GM18868 (cell line): ENCODE measurements at regions not wholly inside any gene's neighbourhood (a gene's known extent, or its start where the extent isn't known, plus 50 kb on each side); places are given as distances from the start of the nearest gene placed in this dataset.

Experiments used
- ATAC-seq: cut with Tn5 transposase; IDR thresholded peaks from one replicate; pipeline ENCODE4 v1.9.1; 2021; ENCODE audit warnings: mild to moderate bottlenecking, moderate library complexity; ENCODE audit not compliant: unreplicated experiment

- ATAC-seq, result no peak
Measured at GRCh38 chr15:31852933-31853799, 177.1 kb upstream of the CHRNA7 start.

- no peak for ATAC-seq
Measured at GRCh38 chr15:31856581-31856980, 173.7 kb upstream of the CHRNA7 start.

- ATAC-seq, result no peak
Measured at GRCh38 chr15:31857194-31857593, 173.1 kb upstream of the CHRNA7 start.

DNA sequence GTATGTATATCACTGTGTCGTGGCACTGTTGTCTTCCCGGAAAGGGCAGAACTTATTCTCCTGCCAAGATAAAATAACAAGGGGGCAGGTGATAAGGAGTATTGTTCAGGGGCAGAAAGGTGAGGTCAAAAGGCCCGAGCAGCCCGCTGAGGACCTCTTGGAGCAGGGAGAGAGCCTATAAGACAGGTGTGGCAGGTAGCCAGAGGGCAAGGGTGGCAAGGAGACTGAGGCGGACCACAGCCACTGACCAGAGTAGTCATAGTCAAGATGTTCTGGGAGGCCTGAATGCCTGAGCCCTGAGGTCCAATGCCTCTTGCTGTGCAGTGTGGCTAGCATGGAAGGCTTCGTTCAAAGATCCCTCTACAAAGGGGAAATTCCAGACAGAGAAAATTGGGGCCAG, 172.3 kb upstream of the CHRNA7 start:
- no peak for ATAC-seq

GRCh38 chr15:31866248-31866647, 164.1 kb upstream of the CHRNA7 start:
- ATAC-seq, result no peak

DNA sequence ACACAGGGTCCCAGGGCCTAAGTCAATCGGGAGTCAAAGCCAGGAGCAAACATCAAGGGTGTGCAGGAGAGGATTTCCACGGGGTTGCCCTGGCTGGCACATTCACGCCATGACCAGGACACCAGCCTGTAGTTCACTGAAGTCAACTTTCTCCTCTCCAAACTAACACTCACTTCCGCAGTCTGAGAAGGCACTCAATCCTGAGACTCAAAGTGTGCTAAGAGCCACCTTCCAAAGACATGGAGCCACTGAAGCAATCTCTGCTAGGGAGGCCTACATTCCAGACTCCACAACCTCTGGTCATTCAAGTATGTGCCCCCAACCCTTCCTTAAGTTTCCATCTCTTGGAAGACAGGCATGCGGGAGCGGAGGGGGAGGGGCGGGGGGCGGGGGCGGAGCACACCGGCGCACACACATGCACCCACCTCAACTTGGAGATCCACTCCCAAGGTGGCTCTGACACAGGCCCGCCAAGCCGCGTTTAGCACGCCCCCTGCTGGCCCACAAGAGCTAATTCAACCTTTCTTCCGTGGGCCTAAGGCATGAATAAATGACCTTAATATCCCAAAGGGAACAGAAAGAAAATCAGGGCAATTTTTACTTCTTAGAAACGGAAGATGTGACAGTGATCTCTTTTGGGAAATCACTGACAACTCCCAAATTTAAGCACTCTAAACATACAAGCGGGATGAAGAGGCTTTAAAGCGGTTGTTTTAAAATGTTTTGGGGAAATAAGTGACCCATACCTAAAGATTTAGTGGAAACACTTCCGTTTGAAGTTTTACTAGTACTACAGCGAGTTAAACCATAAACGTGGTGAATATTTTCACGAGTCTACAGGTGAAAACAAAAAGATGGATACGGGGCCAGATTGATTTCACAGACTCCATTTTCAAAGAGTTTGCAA, 162.5 kb upstream of the CHRNA7 start:
- ATAC-seq, result no peak

DNA sequence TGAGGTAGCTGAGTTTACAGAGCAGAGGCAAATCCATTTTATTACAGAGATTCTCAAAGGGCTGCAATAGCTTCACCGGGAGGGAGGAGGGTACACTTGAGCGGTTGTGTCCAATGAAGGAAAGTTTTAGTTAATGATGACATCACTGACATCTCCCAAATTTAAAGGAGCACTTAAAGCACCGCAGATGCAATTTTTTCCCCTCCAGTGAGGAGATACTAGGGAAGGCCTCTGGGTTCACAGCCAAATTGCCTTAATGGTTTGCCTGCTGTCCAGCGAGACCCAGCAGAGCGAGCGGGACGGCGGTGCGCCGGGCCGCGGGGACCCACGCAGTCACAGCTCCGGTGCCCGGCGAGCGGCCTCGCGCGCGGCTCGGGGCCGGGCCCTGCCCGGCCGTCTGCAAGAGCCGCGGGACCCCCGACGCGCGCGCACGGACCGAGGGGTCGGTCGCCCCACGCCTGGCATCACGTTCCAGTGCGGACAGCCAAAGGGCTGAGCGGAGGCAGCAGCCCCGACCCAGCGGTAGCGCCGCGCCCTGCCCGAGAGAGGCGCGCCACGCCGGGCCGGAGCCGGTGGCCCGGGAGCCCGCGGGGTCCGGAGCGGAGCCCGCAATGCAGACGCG, 160.5 kb upstream of the CHRNA7 start:
- ATAC-seq, result peak; percentile 3

DNA sequence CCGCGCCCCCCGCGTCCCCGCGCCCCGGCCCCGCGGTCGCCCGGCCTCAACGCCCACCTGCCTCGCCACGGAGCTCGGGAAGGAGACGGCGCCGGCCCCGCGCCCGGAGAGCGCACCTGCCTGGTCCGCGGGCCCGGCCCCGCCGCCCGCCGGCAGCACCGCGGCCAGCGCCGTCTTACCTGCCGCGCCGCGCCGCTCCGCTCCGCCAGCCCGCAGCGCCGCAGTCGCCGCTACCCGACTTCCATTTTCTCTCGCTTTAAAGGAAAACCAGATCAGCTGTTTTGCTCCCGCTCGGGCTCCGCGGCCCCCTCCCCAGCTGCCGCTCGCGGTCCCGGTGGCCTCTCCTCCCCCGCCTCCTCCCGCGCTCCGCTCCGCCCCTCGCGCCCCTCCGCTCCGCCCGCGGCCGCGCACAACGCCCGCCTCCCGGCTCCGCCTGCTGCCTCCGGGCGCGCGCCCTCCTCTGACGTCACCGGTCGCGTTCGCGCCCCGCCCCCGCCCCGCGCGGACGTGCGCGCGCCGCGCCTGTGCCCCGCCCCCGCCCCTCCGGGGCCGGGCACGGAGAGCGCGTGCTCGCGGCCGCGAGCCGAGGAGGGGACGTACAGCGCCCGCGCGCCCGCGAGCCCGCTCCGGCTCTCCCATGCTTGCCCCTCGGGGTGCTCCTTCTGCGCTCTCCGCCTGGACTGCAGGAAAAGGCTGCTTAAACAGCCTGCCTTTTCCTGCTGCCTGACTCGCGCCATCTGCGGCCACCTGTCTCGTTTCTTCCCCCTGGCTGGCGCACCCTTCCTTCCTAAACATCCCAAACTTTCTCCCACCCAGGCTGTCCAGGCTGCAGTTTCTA, 159.8 kb upstream of the CHRNA7 start, which contains the start of gene OTUD7A:
Gene OTUD7A, minus strand, starts transcription at position 346 of the 838 bp plus-strand sequence.
- ATAC-seq, result peak; percentile 92

DNA sequence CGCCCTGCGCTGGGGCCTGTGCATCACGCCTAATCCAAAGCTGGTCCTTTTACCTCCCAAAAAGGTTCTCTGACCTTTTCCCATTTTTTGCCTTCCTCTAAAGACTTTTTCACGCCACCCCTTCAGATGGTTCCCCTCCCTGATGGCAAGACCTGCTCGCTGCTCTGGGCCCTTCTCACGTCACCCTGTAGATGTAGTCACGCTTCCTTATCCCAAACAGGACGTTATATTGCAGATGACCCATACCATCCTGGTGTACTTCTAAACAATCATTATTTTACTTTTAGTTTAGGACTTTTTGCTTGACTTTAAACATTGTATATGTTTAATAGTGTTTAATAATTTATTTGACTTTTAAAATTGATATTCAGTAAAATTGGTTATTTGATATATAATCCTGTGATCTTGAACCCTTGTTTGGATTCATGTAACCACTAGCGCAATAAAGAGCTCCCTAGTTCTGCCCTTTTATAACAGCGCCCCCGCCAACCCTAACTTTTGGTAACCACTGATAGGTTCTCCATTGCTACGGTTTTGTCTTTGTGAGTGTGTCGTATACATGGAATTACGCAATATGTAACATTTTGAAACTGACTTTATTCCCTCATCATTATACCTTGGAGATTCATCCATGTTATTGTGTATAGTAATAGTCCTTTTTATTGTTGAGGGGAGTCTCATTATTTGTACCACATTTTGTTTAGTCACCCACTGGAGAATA, 159.0 kb upstream of the CHRNA7 start:
- ATAC-seq, result no peak

- ATAC-seq, result no peak
Measured at GRCh38 chr15:31871887-31872281, 158.4 kb upstream of the CHRNA7 start.

DNA sequence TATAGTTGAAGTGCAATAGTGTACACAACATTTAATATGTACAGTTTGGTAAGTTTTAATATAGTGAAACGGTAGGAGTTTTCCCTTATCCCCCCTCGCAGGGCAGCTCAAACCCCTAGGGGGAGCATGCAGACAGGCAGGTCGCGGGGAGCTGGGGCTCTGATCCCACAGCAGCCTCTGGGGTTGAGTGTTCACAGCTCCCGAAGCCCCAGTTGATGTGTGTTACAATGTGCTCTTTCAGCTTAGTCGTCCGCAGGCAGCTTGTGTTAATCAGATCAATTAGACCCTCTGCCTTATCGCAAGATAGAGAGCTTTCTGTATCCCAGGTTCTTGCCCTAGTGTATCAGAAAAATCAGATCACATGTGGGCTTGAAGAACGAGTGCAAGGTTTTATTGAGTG, 143.1 kb upstream of the CHRNA7 start:
- no peak for ATAC-seq

DNA sequence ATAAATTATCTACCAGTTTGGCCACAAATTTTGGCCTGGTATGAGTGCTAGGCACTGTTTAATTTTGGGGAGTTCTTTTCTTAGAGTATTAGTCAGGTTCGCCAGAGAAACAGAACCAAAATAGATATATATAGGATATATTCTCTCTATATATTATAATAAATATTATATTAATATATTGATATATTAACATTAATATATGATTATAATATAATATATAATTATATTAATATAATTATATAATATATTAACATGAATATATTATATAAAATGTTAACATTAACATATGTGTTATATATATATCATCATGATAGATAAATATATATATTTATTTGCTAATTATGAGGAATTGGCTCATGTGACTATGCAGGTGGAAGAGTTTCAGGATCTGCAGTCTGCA, 137.8 kb upstream of the CHRNA7 start:
- no peak for ATAC-seq

GRCh38 chr15:31893780-31894179, 136.5 kb upstream of the CHRNA7 start:
- ATAC-seq, result no peak

- no peak for ATAC-seq
Measured at GRCh38 chr15:31897746-31898145, 132.6 kb upstream of the CHRNA7 start.

GRCh38 chr15:31901501-31901900, 128.8 kb upstream of the CHRNA7 start:
- ATAC-seq, result no peak

DNA sequence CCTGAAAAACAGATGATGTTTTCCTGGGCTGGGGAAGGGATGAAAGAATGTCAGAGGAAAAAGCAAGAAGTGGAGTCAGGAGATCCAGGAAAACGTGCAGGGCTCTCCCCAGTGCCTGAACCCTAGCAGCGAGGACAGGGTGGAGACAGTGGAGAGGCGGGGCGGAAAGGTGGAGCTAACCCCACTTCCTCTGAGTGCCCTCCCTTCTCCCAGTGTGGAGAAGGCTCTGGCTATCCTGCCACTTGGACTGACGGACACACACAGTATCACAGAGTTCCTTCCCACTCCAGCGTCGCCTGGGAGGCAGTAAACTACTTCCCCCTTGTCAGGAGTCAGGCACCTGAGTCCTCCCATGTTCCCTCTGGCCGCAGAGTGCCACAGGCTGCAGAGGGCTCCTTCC, 125.3 kb upstream of the CHRNA7 start:
- no peak for ATAC-seq

DNA sequence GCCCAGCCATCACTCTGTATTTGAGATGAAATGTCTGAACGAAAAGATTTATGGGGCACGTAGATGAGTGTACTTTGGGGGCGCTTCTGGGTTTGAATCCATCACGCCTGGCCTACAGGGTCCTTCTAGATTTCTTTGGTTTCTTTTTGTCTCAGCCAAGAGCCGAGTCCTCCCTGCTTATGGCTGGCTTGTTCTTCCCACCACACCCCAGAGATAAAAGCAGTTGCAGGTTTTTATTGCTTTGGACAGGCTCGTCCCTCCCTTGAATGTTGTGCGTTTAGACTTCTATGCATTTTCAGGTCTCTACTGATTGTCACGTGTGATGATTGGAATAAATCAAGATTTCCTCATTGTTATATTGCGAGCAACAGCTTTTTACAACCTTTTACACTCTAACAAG, 104.8 kb upstream of the CHRNA7 start:
- ATAC-seq, result no peak

GRCh38 chr15:31930967-31931366, 99.3 kb upstream of the CHRNA7 start:
- no peak for ATAC-seq

- no peak for ATAC-seq
Measured at GRCh38 chr15:31932576-31932975, 97.7 kb upstream of the CHRNA7 start.

- no peak for ATAC-seq
Measured at GRCh38 chr15:31934821-31935220, 95.5 kb upstream of the CHRNA7 start.
